Iris pigment epithelial cell (primary cell): ENCODE measurements at regions not wholly inside any gene's neighbourhood (a gene's known extent, or its start where the extent isn't known, plus 50 kb on each side); places are given as distances from the start of the nearest gene placed in this dataset.

Source experiments
- DNase-seq: peaks from one replicate; pipeline ENCODE4 v3.0.0-alpha.2; 2011; ENCODE audit warnings: low read depth

GRCh38 chr22:48270731-48271130, 1508.3 kb downstream of the TBC1D22A start:
- no peak for DNase-seq

GRCh38 chr22:48268771-48269552, 1506.5 kb downstream of the TBC1D22A start:
- no peak for DNase-seq

GRCh38 chr22:48268293-48268692, 1505.8 kb downstream of the TBC1D22A start:
- no peak for DNase-seq

- DNase-seq = no peak
These were observed 1505.2 kb downstream of the TBC1D22A start for GRCh38 chr22:48267681-48268080.

- DNase-seq = no peak
These were observed 1502.7 kb downstream of the TBC1D22A start for GRCh38 chr22:48265000-48265625.

GRCh38 chr22:48264586-48264985, 1502.1 kb downstream of the TBC1D22A start:
- no peak for DNase-seq

- DNase-seq = no peak
These were observed 1501.4 kb downstream of the TBC1D22A start for GRCh38 chr22:48263791-48264351.

- no peak for DNase-seq
These were observed 1500.9 kb downstream of the TBC1D22A start for GRCh38 chr22:48263431-48263765.

GRCh38 chr22:48262596-48263430, 1500.4 kb downstream of the TBC1D22A start:
- DNase-seq = no peak

- no peak for DNase-seq
These were observed 1499.3 kb downstream of the TBC1D22A start for GRCh38 chr22:48261706-48262105.

- no peak for DNase-seq
These were observed 1498.7 kb downstream of the TBC1D22A start for GRCh38 chr22:48261048-48261621.

GRCh38 chr22:48259991-48260670, 1497.7 kb downstream of the TBC1D22A start:
- no peak for DNase-seq

GRCh38 chr22:48258811-48259210, 1496.4 kb downstream of the TBC1D22A start:
- no peak for DNase-seq

GRCh38 chr22:48258064-48258701, 1495.7 kb downstream of the TBC1D22A start:
- DNase-seq = no peak

GRCh38 chr22:48257685-48258055, 1495.2 kb downstream of the TBC1D22A start:
- no peak for DNase-seq

- DNase-seq = no peak
These were observed 1494.6 kb downstream of the TBC1D22A start for GRCh38 chr22:48256776-48257684.

- DNase-seq = no peak
These were observed 1493.7 kb downstream of the TBC1D22A start for GRCh38 chr22:48256041-48256739.

- DNase-seq = no peak
These were observed 1491.9 kb downstream of the TBC1D22A start for GRCh38 chr22:48254311-48254873.

GRCh38 chr22:48253573-48253972, 1491.1 kb downstream of the TBC1D22A start:
- no peak for DNase-seq
